CD8-positive, alpha-beta memory T cell (primary cell): ENCODE measurements at regions not wholly inside any gene's neighbourhood (a gene's known extent, or its start where the extent isn't known, plus 50 kb on each side); places are given as distances from the start of the nearest gene placed in this dataset.

Source experiments
- CTCF ChIA-PET: fragments of 350-600 bp; sonication (Branson Sonifier 250); formaldehyde crosslinking; loops from one replicate; lab custom pipeline; 2021; ENCODE audit warnings: antibody characterized with exemption; lab: Charles Lee
- POLR2A ChIA-PET: fragments of 350-600 bp; sonication (Branson Sonifier 250); formaldehyde crosslinking; loops from one replicate; lab custom pipeline; 2021; ENCODE audit warnings: antibody characterized with exemption; lab: Charles Lee
- DNase-seq, 5 donors: peaks; one replicate each; pipeline versions ENCODE4 v3.0.0 to v3.0.0-alpha.2; 2020 to 2022; ENCODE audit warnings: mixed read lengths in 1 of 5
- H3K27ac ChIP-seq: one replicate; pipeline ENCODE4 v1.7.0; 2013; ENCODE audit warnings: low read depth, mild to moderate bottlenecking, low read length, moderate library complexity
- H3K27me3 ChIP-seq: 2 replicates; pipeline ENCODE4 v1.7.0; 2013; ENCODE audit warnings: low read length, mild to moderate bottlenecking; ENCODE audit not compliant: insufficient read depth, poor library complexity, severe bottlenecking
- H3K36me3 ChIP-seq: 2 replicates; pipeline ENCODE4 v1.7.0; 2013; ENCODE audit warnings: mild to moderate bottlenecking, low read length, moderate library complexity; ENCODE audit not compliant: insufficient read depth
- H3K4me1 ChIP-seq: 2 replicates; pipeline ENCODE4 v1.7.0; 2013; ENCODE audit warnings: mild to moderate bottlenecking, low read length, moderate library complexity; ENCODE audit not compliant: insufficient read depth
- H3K4me3 ChIP-seq: 2 replicates; pipeline ENCODE4 v1.7.0; 2013; ENCODE audit warnings: mild to moderate bottlenecking, low read length
- H3K9me3 ChIP-seq: 2 replicates; pipeline ENCODE4 v1.7.0; 2013; ENCODE audit warnings: mild to moderate bottlenecking, low read length
- H3K27ac Mint-ChIP-seq, 8 donors: one replicate each; pipeline ENCODE4 v1.8.0; 2020 to 2021; ENCODE audit warnings: mixed read lengths in 8 of 8, mild to moderate bottlenecking in 6 of 8, inconsistent platforms in 3 of 8, moderate library complexity in 3 of 8
- H3K27me3 Mint-ChIP-seq, 2 donors: one replicate each; pipeline ENCODE4 v1.8.0; 2020 to 2021; ENCODE audit warnings: mixed read lengths in 2 of 2, mild to moderate bottlenecking in 1 of 2, moderate library complexity in 1 of 2
- H3K36me3 Mint-ChIP-seq, 3 donors: one replicate each; pipeline ENCODE4 v1.8.0; 2020 to 2021; ENCODE audit warnings: mixed read lengths in 3 of 3, inconsistent platforms in 1 of 3, mild to moderate bottlenecking in 1 of 3
- H3K4me1 Mint-ChIP-seq, 3 donors: one replicate each; pipeline ENCODE4 v1.8.0; 2020 to 2021; ENCODE audit warnings: mixed read lengths in 3 of 3, inconsistent platforms in 1 of 3, mild to moderate bottlenecking in 1 of 3
- H3K4me3 Mint-ChIP-seq, 7 donors: one replicate each; pipeline ENCODE4 v1.8.0; 2020 to 2021; ENCODE audit warnings: mixed read lengths in 7 of 7, mild to moderate bottlenecking in 6 of 7, moderate library complexity in 4 of 7, inconsistent platforms in 2 of 7
- H3K9me3 Mint-ChIP-seq, 5 donors: one replicate each; pipeline ENCODE4 v1.8.0; 2020 to 2022; ENCODE audit warnings: mixed read lengths in 5 of 5, mild to moderate bottlenecking in 3 of 5, moderate library complexity in 2 of 5, inconsistent platforms in 1 of 5

DNA sequence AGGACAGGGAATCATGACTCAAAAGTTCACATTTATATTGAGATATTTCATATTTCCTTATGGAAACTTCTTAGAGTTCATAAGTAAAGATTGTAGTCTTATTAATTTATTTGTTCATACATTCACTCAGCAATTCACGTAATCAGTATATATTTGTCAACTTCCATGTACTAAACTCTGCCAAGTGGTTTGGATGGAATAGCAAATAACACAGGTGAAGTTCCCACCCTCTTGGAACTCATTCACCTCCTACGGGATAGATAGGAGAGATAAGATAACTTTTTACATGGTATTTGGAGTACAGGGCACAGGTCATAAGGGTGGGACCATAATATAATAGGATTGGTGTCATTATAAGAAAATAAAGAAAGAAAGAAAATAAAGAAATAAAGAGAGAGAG is 234.0 kb downstream of the CDC14C start:
- CTCF ChIA-PET, result no interaction called here
- Histone ChIP-seq H3K4me3 (no peak overlapping the region), H3K27ac (no peak overlapping the region), H3K36me3 (no peaks in the 10 kb centered on the region), H3K4me1 (no peaks in the 10 kb centered on the region), H3K9me3 (no peaks in the 10 kb centered on the region), H3K27me3 (no peaks in the 10 kb centered on the region)
- peaks cover 0 to 7% (median 4%) of the 10 kb centered on the region in 5 donors for H3K9me3 Mint-ChIP-seq
- no peak for DNase-seq
- no peaks in the 10 kb centered on the region for H3K27me3 Mint-ChIP-seq
- no peaks in the 10 kb centered on the region for H3K4me1 Mint-ChIP-seq
- no peak overlapping the region for H3K27ac Mint-ChIP-seq
- H3K4me3 Mint-ChIP-seq, result no peak overlapping the region
- H3K36me3 Mint-ChIP-seq, result no peaks in the 10 kb centered on the region
- POLR2A ChIA-PET, result no interaction called here

DNA sequence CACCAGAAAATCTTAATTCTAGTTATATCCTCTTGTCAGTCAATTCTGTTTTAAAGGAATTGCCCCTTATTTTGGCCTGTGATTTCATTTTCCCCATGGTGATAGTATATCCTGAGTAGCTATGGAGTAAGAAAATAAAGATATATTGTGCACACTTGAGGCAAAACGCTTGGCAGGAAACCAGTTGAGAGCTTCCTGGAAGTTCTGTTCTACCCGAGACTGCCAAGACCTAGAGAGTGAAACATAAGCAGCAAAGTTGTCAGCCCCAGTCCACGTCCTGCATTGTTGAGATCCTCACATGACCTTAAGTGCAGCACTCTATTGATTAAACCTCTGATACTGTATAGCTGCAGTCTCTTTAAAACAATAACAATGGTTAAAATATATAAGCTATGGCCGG is 235.2 kb downstream of the CDC14C start:
- Mint-ChIP-seq H3K4me3 (no peak overlapping the region), H3K4me1 (no peaks in the 10 kb centered on the region), H3K36me3 (no peaks in the 10 kb centered on the region), H3K27ac (no peak overlapping the region), H3K9me3 (peaks cover 0 to 7% (median 4%) of the 10 kb centered on the region in 5 donors), H3K27me3 (no peaks in the 10 kb centered on the region)
- H3K4me1 ChIP-seq, result no peaks in the 10 kb centered on the region
- ChIA-PET CTCF (no interaction called here), POLR2A (no interaction called here)
- no peaks in the 10 kb centered on the region for H3K27me3 ChIP-seq
- no peaks in the 10 kb centered on the region for H3K9me3 ChIP-seq
- DNase-seq, result no peak
- H3K27ac ChIP-seq, result no peak overlapping the region
- H3K36me3 ChIP-seq, result no peaks in the 10 kb centered on the region
- no peak overlapping the region for H3K4me3 ChIP-seq

DNA sequence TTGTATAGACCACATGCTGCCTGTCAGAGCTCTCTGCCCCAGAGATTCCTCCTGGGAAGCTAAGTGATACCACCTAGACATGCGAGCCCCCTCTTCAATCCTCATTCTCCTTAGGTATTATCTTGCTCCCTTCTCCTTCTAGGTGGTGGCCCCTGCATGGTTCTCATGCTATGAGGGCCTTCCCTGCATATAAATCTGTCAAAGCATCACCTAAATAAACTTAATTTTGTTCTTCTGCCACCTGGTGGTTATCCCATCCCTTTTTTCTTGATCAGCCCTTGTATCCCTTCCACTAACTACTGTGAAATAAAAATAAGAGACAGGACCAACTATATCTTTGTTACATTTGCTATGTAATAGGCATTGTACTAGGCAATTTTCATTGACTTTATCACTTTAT is 242.1 kb downstream of the CDC14C start:
- ChIA-PET CTCF (no interaction called here), POLR2A (no interaction called here)
- Mint-ChIP-seq H3K36me3 (no peaks in the 10 kb centered on the region), H3K27me3 (no peaks in the 10 kb centered on the region), H3K27ac (no peak overlapping the region), H3K4me3 (no peak overlapping the region), H3K9me3 (peaks cover 0 to 11% (median 1%) of the 10 kb centered on the region in 5 donors), H3K4me1 (no peaks in the 10 kb centered on the region)
- Histone ChIP-seq H3K4me1 (no peaks in the 10 kb centered on the region), H3K9me3 (no peaks in the 10 kb centered on the region), H3K4me3 (no peak overlapping the region), H3K27ac (no peak overlapping the region), H3K36me3 (no peaks in the 10 kb centered on the region), H3K27me3 (no peaks in the 10 kb centered on the region)
- DNase-seq, result no peak

DNA sequence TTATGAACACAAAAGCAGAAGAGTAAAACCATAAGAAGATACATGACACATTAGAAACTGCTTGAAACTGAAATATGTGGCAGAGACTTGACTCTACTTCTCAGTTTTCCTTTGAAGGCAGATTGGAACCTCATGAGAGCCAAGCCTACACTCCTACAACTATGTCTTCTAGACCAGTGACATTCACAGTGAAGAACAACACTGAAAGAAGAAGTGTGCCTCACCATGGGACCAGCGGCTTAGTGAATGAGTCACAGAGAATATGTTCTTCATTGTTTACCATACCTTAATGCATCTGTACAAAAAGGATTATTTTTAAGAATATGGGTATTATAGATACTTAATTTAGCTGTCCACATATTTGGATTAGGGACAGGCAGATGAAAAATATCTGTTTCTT is 248.3 kb downstream of the CDC14C start:
- no peak overlapping the region for H3K4me3 Mint-ChIP-seq
- no peak for DNase-seq
- peaks cover 0 to 17% (median 4%) of the 10 kb centered on the region in 5 donors for H3K9me3 Mint-ChIP-seq
- Histone ChIP-seq H3K27me3 (no peaks in the 10 kb centered on the region), H3K4me3 (no peak overlapping the region), H3K4me1 (no peaks in the 10 kb centered on the region), H3K27ac (no peak overlapping the region), H3K36me3 (no peaks in the 10 kb centered on the region), H3K9me3 (no peaks in the 10 kb centered on the region)
- CTCF ChIA-PET, result no interaction called here
- H3K27ac Mint-ChIP-seq, result no peak overlapping the region
- no peaks in the 10 kb centered on the region for H3K36me3 Mint-ChIP-seq
- no peaks in the 10 kb centered on the region for H3K4me1 Mint-ChIP-seq
- POLR2A ChIA-PET, result no interaction called here
- no peaks in the 10 kb centered on the region for H3K27me3 Mint-ChIP-seq

DNA sequence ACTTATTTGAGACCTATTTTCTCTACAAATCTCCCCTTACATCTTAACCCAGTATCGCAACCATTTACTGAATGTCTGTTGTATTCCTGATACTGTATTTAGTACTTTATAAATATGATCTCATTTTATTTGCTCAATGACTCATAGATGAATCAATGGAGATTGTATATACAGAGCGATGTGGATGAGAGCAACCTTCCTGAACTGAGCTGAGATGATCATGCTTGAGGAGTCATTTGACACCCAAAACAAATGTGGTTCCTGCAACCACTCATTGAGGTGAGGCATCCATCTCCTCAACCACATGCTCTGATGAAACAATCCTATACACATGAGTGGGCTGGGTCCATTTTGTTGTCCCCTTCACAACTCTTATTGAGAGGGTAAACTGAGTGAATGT is 250.0 kb downstream of the CDC14C start:
- POLR2A ChIA-PET, result no interaction called here
- Mint-ChIP-seq H3K27ac (no peak overlapping the region), H3K4me1 (no peaks in the 10 kb centered on the region), H3K4me3 (no peak overlapping the region), H3K36me3 (no peaks in the 10 kb centered on the region), H3K27me3 (no peaks in the 10 kb centered on the region), H3K9me3 (peaks cover 0 to 17% (median 7%) of the 10 kb centered on the region in 5 donors)
- Histone ChIP-seq H3K4me1 (no peaks in the 10 kb centered on the region), H3K27ac (no peak overlapping the region), H3K9me3 (no peaks in the 10 kb centered on the region), H3K36me3 (no peaks in the 10 kb centered on the region), H3K4me3 (no peak overlapping the region), H3K27me3 (no peaks in the 10 kb centered on the region)
- no peak for DNase-seq
- CTCF ChIA-PET, result no interaction called here

DNA sequence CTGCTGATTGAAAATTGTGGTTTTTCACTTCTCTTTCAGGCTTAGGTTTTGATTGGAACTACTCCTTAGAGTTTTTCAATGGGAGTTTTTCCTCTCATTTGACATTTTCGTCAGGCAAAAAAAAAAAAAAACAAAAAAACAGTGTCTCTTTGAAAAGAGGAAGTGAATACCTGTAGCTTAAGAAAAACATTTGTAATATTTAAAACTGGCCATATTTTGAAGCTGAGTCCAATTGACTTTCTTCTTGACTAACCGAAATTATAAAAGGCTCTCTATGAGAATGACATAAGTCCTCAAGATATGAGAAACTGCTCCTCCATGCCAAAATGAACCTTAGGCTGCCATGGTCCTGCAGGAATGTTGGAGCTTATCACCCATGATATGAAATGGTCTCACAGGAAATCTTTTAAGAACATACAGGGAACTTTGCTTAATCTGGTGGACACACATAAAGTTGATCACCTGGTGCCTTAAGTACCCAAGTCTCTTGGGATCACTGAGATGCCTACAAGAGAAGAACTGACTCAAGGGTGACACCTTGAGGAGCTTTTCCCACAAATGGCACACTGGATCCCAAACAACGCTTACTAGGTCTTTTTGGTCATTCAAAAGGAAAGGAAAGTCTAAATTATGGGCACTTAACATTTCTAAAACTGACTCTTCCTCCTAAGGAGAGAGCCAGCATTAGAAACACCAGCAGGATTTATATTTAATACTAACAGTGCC is 263.4 kb downstream of the CDC14C start:
- ChIA-PET POLR2A (no interaction called here), CTCF (no interaction called here)
- no peaks in the 10 kb centered on the region for H3K27me3 Mint-ChIP-seq
- no peak overlapping the region for H3K4me3 Mint-ChIP-seq
- Histone ChIP-seq H3K27me3 (no peaks in the 10 kb centered on the region), H3K4me1 (no peaks in the 10 kb centered on the region), H3K4me3 (no peak overlapping the region), H3K9me3 (no peaks in the 10 kb centered on the region), H3K27ac (no peak overlapping the region), H3K36me3 (no peaks in the 10 kb centered on the region)
- no peaks in the 10 kb centered on the region for H3K36me3 Mint-ChIP-seq
- H3K27ac Mint-ChIP-seq, result no peak overlapping the region
- H3K9me3 Mint-ChIP-seq, result peaks cover 0 to 35% (median 4%) of the 10 kb centered on the region in 5 donors
- DNase-seq, result no peak
- H3K4me1 Mint-ChIP-seq, result no peaks in the 10 kb centered on the region

DNA sequence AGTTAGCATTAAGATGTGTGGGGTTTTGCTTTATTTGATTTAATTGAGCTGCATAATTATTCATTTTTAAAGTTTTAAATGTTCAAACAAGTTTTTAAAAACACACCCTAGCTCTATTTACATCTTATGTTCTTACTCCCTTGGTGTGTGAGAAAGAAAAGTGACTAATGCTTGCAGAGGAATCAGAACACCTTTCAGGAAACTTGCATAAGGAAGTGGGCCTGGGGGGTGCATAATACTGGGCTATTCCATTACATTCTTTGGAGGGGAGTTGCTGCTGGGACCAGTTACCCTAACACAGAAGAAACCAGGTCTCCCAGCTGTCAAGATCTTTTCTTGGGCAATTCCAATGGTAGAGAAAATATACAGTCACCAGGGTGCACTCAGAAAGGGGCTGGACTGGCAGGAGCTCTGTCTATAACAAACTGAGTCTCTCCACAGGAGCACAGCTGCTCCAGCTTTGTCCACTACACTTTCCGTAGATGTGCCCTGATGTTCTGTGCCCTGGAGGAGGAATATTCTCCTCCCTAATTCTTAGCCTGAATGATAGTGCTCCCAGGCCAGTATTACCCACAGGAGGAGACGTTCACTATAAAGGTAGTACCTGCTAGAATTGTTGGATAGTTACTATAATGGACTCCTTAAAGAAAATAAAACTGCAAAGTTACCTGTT is 304.2 kb downstream of the CDC14C start:
- H3K27ac Mint-ChIP-seq, result no peak overlapping the region
- H3K27ac ChIP-seq, result no peak overlapping the region
- no peak overlapping the region for H3K4me3 Mint-ChIP-seq
- no peaks in the 10 kb centered on the region for H3K27me3 Mint-ChIP-seq
- no peak for DNase-seq
- ChIA-PET CTCF (no interaction called here), POLR2A (no interaction called here)
- H3K9me3 ChIP-seq, result no peaks in the 10 kb centered on the region
- H3K36me3 ChIP-seq, result no peaks in the 10 kb centered on the region
- peaks cover 5 to 26% (median 9%) of the 10 kb centered on the region in 5 donors for H3K9me3 Mint-ChIP-seq
- no peaks in the 10 kb centered on the region for H3K4me1 Mint-ChIP-seq
- no peaks in the 10 kb centered on the region for H3K36me3 Mint-ChIP-seq
- H3K4me3 ChIP-seq, result no peak overlapping the region
- no peaks in the 10 kb centered on the region for H3K4me1 ChIP-seq
- H3K27me3 ChIP-seq, result no peaks in the 10 kb centered on the region

DNA sequence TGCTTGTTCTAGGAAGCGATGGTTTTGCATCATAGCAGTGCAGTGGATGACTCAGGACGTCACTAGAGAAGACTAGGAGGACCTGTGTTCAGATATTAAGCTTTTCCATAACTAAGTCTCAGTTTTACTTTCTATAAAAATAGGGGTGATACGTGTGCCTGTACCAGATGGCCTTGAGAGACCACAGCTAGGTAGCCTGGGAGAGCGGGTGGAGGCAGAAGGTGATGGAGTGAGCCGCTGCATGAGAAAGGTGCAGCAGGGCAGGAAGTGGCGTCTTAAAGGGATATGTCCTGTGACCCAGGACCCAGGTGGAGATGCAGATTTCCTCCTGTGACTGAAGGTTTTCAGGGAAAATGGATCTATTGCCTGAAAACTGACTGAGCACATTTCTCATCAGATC is 304.9 kb downstream of the CDC14C start:
- no peaks in the 10 kb centered on the region for H3K36me3 Mint-ChIP-seq
- Histone ChIP-seq H3K4me3 (no peak overlapping the region), H3K27me3 (no peaks in the 10 kb centered on the region), H3K27ac (no peak overlapping the region), H3K9me3 (no peaks in the 10 kb centered on the region), H3K4me1 (no peaks in the 10 kb centered on the region), H3K36me3 (no peaks in the 10 kb centered on the region)
- no peak overlapping the region for H3K27ac Mint-ChIP-seq
- ChIA-PET POLR2A (no interaction called here), CTCF (no interaction called here)
- no peak for DNase-seq
- no peak overlapping the region for H3K4me3 Mint-ChIP-seq
- peaks cover 5 to 29% (median 9%) of the 10 kb centered on the region in 5 donors for H3K9me3 Mint-ChIP-seq
- no peaks in the 10 kb centered on the region for H3K4me1 Mint-ChIP-seq
- H3K27me3 Mint-ChIP-seq, result no peaks in the 10 kb centered on the region
